GM21526 (cell line): ENCODE measurements at regions not wholly inside any gene's neighbourhood (a gene's known extent, or its start where the extent isn't known, plus 50 kb on each side); places are given as distances from the start of the nearest gene placed in this dataset.

Source experiments
- ATAC-seq: cut with Tn5 transposase; IDR thresholded peaks from one replicate; pipeline ENCODE4 v1.9.1; 2021; ENCODE audit warnings: moderate library complexity; ENCODE audit not compliant: unreplicated experiment, low FRiP score

DNA sequence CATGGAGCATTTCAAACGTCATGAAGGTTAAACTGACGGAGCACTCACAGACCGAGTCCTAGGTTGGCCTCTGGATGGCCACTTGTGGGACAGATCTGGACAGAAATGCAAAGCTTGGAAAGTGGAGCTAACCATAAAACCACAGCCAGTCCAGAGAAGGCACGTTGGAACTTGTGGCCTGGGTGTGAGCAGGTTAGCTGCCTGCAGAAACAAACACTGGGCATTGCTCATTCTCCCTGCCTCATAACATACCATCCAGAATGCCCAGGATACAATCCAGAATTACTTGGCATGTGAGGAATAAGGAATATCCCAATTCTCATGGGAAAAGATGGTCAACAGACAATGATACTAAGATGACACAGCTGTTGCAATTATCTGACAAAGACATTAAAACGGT is 1005.0 kb downstream of the TBC1D22A start:
- ATAC-seq: no peak

GRCh38 chr22:47765757-47766156 is 1003.3 kb downstream of the TBC1D22A start:
- ATAC-seq: no peak

DNA sequence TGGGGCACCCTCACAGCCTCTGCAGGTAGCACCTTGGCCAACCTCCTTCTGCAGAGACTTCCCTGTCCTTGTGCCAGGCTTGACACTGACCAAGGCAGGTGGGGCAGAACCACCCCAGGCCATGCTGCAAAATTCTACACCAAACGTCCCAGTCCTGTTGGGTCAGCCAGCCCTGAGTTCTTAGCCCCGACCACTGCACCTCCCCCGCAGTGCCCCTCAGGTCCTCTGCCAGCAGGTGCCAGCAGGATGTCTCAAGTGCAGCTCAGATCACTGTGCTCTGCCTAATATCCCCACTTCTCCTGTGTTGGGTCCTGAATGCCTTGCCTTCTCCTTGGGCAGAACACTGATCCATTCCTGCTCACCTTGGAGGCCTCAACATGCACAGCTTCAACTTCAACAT is 999.7 kb downstream of the TBC1D22A start:
- no peak for ATAC-seq

GRCh38 chr22:47759909-47760308 is 997.5 kb downstream of the TBC1D22A start:
- ATAC-seq: no peak

DNA sequence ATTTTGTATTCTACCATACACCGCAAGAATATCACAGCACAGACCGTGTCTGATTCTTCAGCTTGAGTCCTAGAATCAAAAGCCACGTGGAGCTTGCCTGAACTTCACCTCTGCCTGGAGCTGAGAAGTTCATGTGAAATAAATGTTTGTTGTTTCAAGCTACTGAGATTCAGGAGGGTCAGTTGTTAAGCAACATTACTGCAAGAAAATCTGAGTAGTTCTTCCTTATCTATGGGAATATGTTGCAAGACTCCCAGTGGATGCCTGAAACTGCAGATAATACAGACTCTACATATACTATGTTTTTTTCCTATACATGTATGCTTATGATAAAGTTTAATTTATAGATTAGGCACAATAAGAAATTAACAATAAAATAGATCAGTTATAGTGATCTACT is 995.3 kb downstream of the TBC1D22A start:
- ATAC-seq: no peak

DNA sequence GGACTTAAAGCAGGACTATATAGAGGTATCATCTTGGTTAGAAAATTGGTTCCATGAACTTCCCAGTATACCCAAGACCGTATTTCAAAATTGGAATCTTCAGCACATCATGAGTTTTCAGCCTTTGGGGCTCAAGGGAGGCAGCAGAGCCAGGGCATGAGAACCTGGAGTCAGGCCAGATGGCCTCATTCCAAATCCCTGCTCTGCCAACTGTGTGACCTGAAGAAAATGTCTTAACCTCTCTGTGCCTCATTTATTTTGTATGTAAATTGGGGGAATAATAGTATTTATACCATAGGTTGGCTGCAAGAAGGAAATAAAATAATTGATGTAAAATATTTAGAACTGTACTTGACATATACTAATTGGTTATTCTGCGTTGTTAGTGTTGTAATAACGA is 987.6 kb downstream of the TBC1D22A start:
- ATAC-seq: no peak

GRCh38 chr22:47748957-47749356 is 986.5 kb downstream of the TBC1D22A start:
- no peak for ATAC-seq

GRCh38 chr22:47748271-47748670 is 985.8 kb downstream of the TBC1D22A start:
- no peak for ATAC-seq

DNA sequence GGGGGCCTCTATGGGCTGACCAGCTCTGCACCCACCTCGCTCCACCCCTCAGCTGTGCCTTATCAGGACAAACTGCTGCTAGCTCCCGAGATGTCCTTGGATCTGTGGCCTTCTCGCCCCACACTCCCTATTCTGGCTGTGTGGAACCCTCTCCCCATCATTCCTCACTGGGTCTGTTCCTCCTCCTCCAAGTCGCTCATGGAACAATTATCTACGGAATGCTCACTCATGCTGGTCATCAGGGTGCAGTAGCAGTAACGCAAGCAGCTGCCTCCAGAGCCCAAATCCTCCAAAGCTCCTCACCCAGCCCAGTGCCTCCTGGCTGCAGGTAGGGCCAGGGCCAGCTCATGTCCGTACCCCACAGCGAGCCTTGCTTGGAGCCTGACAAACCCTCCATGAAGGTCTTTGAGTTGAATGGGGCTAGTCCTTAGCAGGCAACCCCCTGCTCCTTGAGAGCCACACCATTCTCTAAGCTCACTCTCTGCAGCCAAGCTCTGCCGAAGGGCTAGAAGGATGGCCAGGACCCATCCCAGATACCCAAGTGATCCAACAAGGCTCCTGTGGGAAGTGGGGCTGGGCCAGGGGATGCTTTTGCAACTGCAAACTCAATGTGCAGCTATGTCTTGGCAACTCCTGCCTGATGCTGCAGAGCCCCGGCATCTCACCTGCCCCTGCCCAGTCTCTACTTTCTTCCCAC is 977.8 kb downstream of the TBC1D22A start:
- ATAC-seq: no peak

DNA sequence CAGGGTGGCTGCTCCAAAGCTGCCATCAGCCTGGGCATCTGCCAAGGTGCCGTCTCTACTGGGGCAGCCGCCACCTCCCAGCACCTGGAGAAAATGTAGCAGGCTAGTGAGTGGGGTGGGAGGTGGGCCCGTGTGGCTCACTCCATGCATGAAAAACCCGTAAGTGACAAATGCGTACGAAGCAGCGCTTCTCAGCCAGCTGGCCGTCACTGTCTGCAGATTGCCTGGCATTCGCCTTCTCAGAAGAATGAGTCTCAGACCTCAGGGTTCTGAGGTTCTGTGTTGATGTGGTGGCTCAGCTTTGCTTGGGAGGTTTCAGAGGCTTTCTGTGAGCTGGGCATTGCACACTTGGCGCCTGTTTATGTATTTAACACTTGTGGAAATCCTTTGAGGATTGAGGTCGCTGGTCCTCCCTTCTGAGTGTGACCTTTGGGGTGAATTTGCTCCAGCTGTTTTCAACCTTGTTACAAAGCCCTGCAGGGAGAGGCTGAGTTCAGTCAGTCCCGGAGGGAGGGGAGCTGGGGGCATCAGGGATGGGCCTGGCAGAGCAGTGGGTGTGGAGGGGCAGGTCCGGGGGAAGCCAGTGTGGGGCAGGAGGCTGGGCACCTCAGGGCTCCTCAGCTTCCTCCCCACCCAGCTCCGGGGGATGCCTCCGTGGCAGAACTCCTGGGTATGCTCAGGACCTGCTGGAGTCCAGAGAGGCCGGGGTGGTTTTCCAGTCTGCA is 977.0 kb downstream of the TBC1D22A start:
- ATAC-seq: no peak

DNA sequence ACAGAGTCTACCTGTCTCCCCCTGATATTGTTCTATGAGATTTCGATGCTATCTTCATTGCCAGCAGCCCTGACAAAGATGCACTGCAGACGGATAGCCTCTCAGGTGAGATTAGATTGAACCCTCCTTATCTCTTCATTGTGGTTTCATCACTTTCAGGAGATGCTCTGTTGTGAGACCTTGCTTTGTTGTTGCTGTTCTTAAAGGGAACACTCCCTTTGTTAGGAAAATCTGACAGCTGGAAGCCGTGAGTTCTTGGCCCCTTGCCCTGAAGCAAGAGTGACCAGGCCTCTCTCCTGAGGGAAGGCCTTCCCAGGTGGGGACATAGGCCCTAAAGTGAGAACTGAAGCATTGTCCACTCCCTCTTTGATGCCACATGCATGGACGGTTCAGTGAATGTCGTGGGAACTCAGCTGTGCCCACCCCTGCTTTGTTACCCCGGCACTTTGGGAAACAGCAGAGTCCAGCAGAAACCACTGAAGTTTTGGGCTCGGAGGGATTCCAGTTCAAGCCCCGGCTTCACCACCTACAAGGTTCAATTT is 976.1 kb downstream of the TBC1D22A start:
- no peak for ATAC-seq

GRCh38 chr22:47736186-47737034 is 974.0 kb downstream of the TBC1D22A start:
- no peak for ATAC-seq

DNA sequence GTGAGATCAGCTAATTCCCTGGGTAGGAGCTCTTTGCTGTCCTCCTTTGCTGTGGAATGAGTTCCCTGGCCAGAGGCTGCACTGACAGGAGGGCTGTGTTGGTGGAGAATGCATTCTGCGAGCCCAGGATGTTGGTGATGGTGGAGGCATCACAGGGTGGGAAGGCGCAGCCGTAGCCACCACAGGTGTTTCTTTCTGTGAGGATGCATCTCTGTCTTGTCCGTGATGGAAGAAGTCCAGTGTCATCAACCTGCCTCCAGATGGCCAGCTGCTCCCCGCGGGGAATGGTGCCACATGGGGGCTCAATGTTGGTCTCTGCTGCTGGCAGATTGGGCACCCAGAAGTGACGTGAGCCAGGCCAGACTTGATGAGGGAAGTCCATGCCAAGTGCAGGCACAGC is 972.1 kb downstream of the TBC1D22A start:
- ATAC-seq: no peak

DNA sequence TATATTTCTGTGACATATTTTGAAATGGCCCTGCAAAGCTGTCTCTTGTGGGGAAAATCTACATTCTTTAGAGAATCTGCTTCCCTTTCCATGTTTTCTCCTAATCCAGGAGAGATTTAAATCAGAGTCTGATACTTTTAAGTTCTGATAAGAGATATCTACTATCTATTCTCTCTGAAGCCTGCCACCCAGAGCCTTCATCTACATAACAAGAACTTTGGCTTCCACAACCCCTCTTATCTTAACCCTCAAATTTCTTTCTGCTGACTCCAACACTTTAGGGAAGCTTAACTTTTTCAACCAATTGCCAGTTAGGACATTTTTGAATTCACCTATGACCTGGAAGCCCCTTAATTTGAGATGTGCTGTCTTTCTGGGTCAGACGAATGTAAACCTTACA is 965.2 kb downstream of the TBC1D22A start:
- no peak for ATAC-seq

DNA sequence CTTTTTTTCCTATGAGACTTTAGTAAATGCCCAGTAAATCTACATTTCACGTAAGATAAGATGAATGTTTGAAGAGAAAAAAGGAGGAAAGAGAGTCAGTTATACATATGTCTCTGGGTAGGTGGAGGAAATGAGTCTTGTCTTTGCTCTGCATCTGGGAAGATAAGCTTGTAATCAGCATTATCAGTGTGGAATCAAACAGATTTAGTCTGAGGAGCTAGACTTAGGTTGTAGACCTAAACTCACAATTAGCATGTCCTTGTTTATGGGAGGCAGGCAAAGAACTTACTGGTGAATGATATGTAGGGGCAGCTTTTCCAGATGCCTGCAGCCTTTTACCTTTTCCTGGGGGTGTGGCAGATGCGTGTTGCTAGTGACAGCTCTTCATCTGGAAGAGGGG is 962.3 kb downstream of the TBC1D22A start:
- no peak for ATAC-seq

GRCh38 chr22:47724030-47724429 is 961.6 kb downstream of the TBC1D22A start:
- no peak for ATAC-seq

GRCh38 chr22:47718337-47718736 is 955.9 kb downstream of the TBC1D22A start:
- ATAC-seq: no peak

DNA sequence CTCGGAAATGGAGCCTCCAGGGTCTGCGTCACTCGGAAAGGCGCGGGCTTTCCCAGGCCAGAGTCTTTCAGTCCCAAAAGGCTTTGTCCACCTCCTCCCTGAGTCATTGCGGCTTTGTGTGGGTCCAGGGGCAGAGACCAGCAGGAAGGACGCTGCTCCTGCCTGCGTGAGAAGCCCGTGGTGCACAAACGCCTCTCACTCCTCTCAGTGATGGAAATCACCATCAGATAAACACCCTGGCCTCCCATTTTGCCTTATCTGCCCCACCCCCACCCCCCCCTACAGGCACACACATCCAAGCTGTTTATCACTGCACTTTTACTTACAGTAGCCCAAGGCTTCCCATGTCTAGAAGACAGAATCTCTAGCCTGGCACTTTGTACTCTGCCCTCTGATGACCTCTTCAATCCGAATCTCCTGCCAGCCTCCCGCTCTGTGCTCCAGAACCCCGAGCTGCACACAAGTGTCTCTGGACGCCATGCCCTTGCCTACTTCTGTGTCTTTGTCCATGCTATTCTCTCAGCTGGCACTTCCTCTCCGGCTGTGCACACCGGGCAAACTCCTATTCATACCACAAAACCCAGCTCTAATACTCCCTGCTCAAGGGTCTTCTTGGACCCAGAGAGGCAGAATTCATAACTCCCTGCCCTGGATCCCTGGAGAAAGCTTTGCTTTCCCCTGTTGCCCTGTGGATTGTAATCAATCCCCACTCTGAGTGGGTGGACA is 954.6 kb downstream of the TBC1D22A start:
- no peak for ATAC-seq

- no peak for ATAC-seq
These were observed 953.6 kb downstream of the TBC1D22A start for GRCh38 chr22:47715866-47716578.

GRCh38 chr22:47713941-47714340 is 951.5 kb downstream of the TBC1D22A start:
- no peak for ATAC-seq
